HG03097 (cell line): ENCODE measurements at regions not wholly inside any gene's neighbourhood (a gene's known extent, or its start where the extent isn't known, plus 50 kb on each side); places are given as distances from the start of the nearest gene placed in this dataset.

ENCODE experiments used
- ATAC-seq: cut with Tn5 transposase; IDR thresholded peaks from one replicate; pipeline ENCODE4 v1.9.1; 2021; ENCODE audit not compliant: unreplicated experiment, low FRiP score

GRCh38 chr18:40631319-40631718, 1323.7 kb upstream of the PIK3C3 start:
- ATAC-seq = no peak

GRCh38 chr18:40630496-40630895, 1324.5 kb upstream of the PIK3C3 start:
- ATAC-seq = no peak

- no peak for ATAC-seq
These were observed 1330.1 kb upstream of the PIK3C3 start for GRCh38 chr18:40624959-40625358.

GRCh38 chr18:40613721-40614120, 1341.3 kb upstream of the PIK3C3 start:
- no peak for ATAC-seq

- no peak for ATAC-seq
These were observed 1342.7 kb upstream of the PIK3C3 start for GRCh38 chr18:40612356-40612755.

GRCh38 chr18:40608226-40608625, 1346.8 kb upstream of the PIK3C3 start:
- ATAC-seq = no peak

GRCh38 chr18:40607542-40608148, 1347.4 kb upstream of the PIK3C3 start:
- no peak for ATAC-seq

- no peak for ATAC-seq
These were observed 1348.0 kb upstream of the PIK3C3 start for GRCh38 chr18:40606996-40607395.

GRCh38 chr18:40583671-40584070, 1371.4 kb upstream of the PIK3C3 start:
- ATAC-seq = no peak

- ATAC-seq = no peak
These were observed 1372.9 kb upstream of the PIK3C3 start for GRCh38 chr18:40582105-40582504.

GRCh38 chr18:40577981-40578365, 1377.1 kb upstream of the PIK3C3 start:
- no peak for ATAC-seq

GRCh38 chr18:40577239-40577980, 1377.6 kb upstream of the PIK3C3 start:
- no peak for ATAC-seq

- ATAC-seq = no peak
These were observed 1378.4 kb upstream of the PIK3C3 start for GRCh38 chr18:40576507-40577115.

- ATAC-seq = no peak
These were observed 1384.4 kb upstream of the PIK3C3 start for GRCh38 chr18:40570615-40571014.

GRCh38 chr18:40569605-40570004, 1385.4 kb upstream of the PIK3C3 start:
- no peak for ATAC-seq

GRCh38 chr18:40566510-40566844, 1388.6 kb upstream of the PIK3C3 start:
- ATAC-seq = no peak

- no peak for ATAC-seq
These were observed 1389.1 kb upstream of the PIK3C3 start for GRCh38 chr18:40565805-40566509.

- ATAC-seq = no peak
These were observed 1395.5 kb upstream of the PIK3C3 start for GRCh38 chr18:40559556-40559955.

GRCh38 chr18:40558706-40559392, 1396.2 kb upstream of the PIK3C3 start:
- no peak for ATAC-seq

GRCh38 chr18:40555914-40556313, 1399.1 kb upstream of the PIK3C3 start:
- ATAC-seq = no peak

- ATAC-seq = no peak
These were observed 1402.0 kb upstream of the PIK3C3 start for GRCh38 chr18:40553029-40553428.
